Activated T-helper 2 cell treated with anti-CD3 and anti-CD28 coated beads, Interferon-gamma antibody, Interleukin-2, Interleukin-4, amounts not matched to agents 10 μg/mL and 5 μg/mL and 100 μg/mL, durations not matched to agents 14 hours and 24 hours and 36 hours (primary cell): ENCODE measurements at regions not wholly inside any gene's neighbourhood (a gene's known extent, or its start where the extent isn't known, plus 50 kb on each side); places are given as distances from the start of the nearest gene placed in this dataset.

ENCODE experiments used
- DNase-seq: peaks from one replicate; pipeline ENCODE4 v3.0.0; 2021; ENCODE audit warnings: low spot score
- H3K27ac Mint-ChIP-seq: one replicate; pipeline ENCODE4 v1.8.0; 2021; ENCODE audit warnings: mixed read lengths
- H3K27me3 Mint-ChIP-seq: one replicate; pipeline ENCODE4 v1.8.0; 2021; ENCODE audit warnings: low read depth, mixed read lengths
- H3K36me3 Mint-ChIP-seq: one replicate; pipeline ENCODE4 v1.8.0; 2021; ENCODE audit warnings: low read depth, mixed read lengths
- H3K4me1 Mint-ChIP-seq: one replicate; pipeline ENCODE4 v1.8.0; 2021; ENCODE audit warnings: low read depth, mixed read lengths
- H3K4me3 Mint-ChIP-seq: one replicate; pipeline ENCODE4 v1.8.0; 2021; ENCODE audit warnings: low read depth, mild to moderate bottlenecking, moderate library complexity, mixed read lengths
- H3K9me3 Mint-ChIP-seq: one replicate; pipeline ENCODE4 v1.8.0; 2021; ENCODE audit warnings: mixed read lengths
- intact Hi-C: fragments of 100-400 bp; cut with micrococcal nuclease; formaldehyde crosslinking; loops from one replicate; pipeline ENCODE4 v1.15.1; 2023

DNA sequence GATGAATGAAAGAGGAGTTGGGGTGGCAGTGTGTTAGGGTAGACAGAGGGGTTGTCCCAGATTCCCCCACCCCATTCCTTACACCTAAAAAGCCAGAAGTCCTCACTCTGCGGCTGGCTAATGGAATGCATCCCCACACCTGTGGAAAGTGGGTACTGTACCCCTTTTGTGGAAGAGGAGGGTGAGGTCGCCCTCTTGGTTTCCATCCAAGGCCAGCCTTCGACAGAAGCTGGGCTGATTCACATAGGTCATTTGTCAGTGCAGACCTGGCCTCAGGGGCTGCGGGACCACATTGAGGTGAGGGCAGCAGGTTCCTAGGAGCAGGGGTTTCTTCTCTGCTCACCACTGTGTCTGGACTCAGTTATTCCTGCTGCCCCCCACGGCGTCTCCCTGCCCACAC is 671.6 kb downstream of the MATN1 start:
- H3K36me3 Mint-ChIP-seq: no peaks in the 10 kb centered on the region
- no peak overlapping the region for H3K4me3 Mint-ChIP-seq
- no peak overlapping the region for H3K27ac Mint-ChIP-seq
- intact Hi-C loops: no loop called here
- no peaks in the 10 kb centered on the region for H3K4me1 Mint-ChIP-seq
- no peaks in the 10 kb centered on the region for H3K9me3 Mint-ChIP-seq
- no peak for DNase-seq
- peaks cover 8% of the 10 kb centered on the region for H3K27me3 Mint-ChIP-seq

GRCh38 chr1:30049748-30050296 is 673.6 kb downstream of the MATN1 start:
- H3K9me3 Mint-ChIP-seq: no peaks in the 10 kb centered on the region

GRCh38 chr1:30048905-30049304 is 674.5 kb downstream of the MATN1 start:
- H3K27me3 Mint-ChIP-seq: peaks cover 6% of the 10 kb centered on the region
- DNase-seq: no peak
- H3K27ac Mint-ChIP-seq: no peak overlapping the region
- H3K9me3 Mint-ChIP-seq: no peaks in the 10 kb centered on the region
- H3K4me3 Mint-ChIP-seq: no peak overlapping the region
- intact Hi-C loops: no loop called here
- H3K36me3 Mint-ChIP-seq: no peaks in the 10 kb centered on the region
- H3K4me1 Mint-ChIP-seq: no peaks in the 10 kb centered on the region

More at GRCh38 chr1:30049748-30050296, 673.6 kb downstream of the MATN1 start:
- Mint-ChIP-seq H3K27me3 (peaks cover 6% of the 10 kb centered on the region), H3K27ac (no peak overlapping the region), H3K4me1 (no peaks in the 10 kb centered on the region), H3K4me3 (no peak overlapping the region), H3K36me3 (no peaks in the 10 kb centered on the region)
- intact Hi-C loops: no loop called here
- DNase-seq: no peak

DNA sequence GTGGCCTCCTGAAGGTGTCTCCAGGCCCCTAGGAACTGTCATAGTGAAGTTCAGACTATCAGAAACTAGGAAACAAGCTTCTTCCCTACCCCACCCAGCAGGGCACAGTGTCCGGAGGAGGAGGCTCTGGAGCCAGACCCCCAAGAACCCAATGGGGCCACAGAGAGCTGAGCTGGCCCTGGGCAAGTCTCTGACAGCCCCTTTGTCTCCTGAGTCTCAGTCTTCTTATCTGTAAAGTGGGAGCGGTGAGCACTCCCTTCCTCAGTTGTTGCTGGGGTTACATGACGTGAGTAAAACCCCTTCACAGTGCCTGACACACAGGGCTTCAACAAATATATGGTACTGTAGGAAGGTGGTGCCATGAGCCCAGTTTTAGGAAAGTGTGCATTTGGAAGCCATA is 675.8 kb downstream of the MATN1 start:
- DNase-seq: no peak
- intact Hi-C loops: no loop called here
- no peaks in the 10 kb centered on the region for H3K36me3 Mint-ChIP-seq
- H3K27me3 Mint-ChIP-seq: no peaks in the 10 kb centered on the region
- no peak overlapping the region for H3K27ac Mint-ChIP-seq
- H3K4me1 Mint-ChIP-seq: no peaks in the 10 kb centered on the region
- no peak overlapping the region for H3K4me3 Mint-ChIP-seq
- H3K9me3 Mint-ChIP-seq: no peaks in the 10 kb centered on the region

GRCh38 chr1:30046751-30047150 is 676.6 kb downstream of the MATN1 start:
- H3K27ac Mint-ChIP-seq: no peak overlapping the region
- intact Hi-C loops: no loop called here
- no peak overlapping the region for H3K4me3 Mint-ChIP-seq
- no peaks in the 10 kb centered on the region for H3K36me3 Mint-ChIP-seq
- H3K27me3 Mint-ChIP-seq: no peaks in the 10 kb centered on the region
- no peaks in the 10 kb centered on the region for H3K4me1 Mint-ChIP-seq
- no peaks in the 10 kb centered on the region for H3K9me3 Mint-ChIP-seq
- DNase-seq: no peak

GRCh38 chr1:30045304-30046090 is 677.9 kb downstream of the MATN1 start:
- Mint-ChIP-seq H3K4me3 (no peak overlapping the region), H3K27ac (no peak overlapping the region), H3K4me1 (no peaks in the 10 kb centered on the region), H3K9me3 (no peaks in the 10 kb centered on the region), H3K36me3 (no peaks in the 10 kb centered on the region), H3K27me3 (no peaks in the 10 kb centered on the region)
- no peak for DNase-seq
- intact Hi-C loops: no loop called here

DNA sequence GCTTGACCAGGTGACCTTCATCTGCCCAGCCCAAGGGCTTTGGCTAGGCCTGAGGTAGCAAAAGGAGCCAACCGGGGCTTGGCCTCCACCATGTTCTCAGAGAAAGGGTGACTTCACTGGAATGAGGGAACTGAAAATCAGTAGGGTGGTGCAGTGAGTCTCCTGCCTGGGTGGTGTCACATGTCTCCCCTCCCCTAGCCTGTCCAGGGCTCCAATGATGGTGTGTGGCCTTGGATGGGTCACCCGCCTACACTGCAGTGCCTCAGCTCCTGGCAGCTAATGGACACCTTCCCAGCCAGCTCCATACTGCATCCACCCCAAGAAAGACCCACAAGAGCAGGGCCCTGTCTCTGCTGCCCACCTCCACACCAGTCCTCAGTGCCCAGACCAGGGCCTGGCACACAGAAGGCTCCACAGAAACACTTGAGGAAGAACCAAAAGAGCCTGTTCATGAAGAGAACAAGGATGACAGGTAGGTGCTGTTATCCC is 678.7 kb downstream of the MATN1 start:
- Mint-ChIP-seq H3K4me3 (no peak overlapping the region), H3K27me3 (no peaks in the 10 kb centered on the region), H3K4me1 (no peaks in the 10 kb centered on the region)

DNA sequence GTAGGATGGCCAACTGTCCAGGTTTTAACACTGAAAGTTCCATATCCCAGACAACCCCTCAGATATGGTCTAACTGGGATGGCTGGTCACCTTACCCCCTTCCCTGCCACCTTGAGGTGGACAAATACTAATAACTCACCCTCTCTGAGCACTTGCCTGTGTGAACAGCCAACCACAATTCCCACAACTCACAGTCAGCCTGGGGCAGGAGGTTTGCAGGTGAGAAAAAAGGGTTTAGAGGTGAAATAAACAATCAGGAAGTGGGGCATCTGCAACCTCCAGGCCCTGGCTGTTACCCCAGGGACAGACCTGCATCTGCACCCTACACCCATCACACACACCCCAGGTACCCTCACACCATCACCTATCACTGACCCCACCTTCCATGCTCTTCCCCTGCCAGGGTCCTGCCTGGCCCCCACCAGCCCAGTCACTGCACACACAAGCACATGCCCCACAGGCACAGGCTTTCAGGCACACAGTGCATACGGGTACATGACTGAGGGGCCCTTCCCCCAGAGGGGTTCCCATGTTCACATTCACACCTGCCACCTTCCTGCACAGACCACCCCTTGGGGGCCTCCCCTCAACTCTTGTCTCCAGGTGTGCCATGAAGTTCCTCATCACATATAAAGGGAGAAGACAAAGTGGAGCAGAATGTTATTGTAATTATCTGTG is 679.5 kb downstream of the MATN1 start:
- Mint-ChIP-seq H3K27me3 (no peaks in the 10 kb centered on the region), H3K27ac (no peak overlapping the region), H3K36me3 (no peaks in the 10 kb centered on the region), H3K4me1 (no peaks in the 10 kb centered on the region), H3K9me3 (no peaks in the 10 kb centered on the region), H3K4me3 (no peak overlapping the region)
- intact Hi-C loops: no loop called here
- no peak for DNase-seq

More for the DNA sequence above, 678.7 kb downstream of the MATN1 start:
- Mint-ChIP-seq H3K36me3 (no peaks in the 10 kb centered on the region), H3K27ac (no peak overlapping the region), H3K9me3 (no peaks in the 10 kb centered on the region)
- intact Hi-C loops: no loop called here
- no peak for DNase-seq

DNA sequence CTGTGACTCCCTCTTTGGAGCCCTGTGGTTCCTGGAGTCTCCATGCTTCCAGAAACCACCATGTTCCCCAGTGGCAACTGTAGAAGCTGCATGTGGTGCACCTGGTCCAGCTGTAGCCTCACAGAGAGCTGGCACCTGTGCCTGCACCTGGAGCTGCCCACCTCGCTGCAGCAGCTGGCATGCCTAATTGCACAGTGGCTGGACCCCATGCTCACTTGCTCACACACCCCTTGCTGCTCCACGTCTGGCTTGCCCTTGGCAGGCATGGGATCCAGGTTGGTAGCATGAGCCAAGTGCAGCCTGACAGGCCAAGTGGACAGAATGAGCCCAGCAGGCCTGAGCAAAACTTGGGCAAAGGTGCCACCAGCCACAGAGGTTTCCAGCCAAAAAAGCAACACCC is 680.1 kb downstream of the MATN1 start:
- Mint-ChIP-seq H3K27me3 (no peaks in the 10 kb centered on the region), H3K27ac (no peak overlapping the region), H3K4me1 (no peaks in the 10 kb centered on the region), H3K4me3 (no peak overlapping the region), H3K9me3 (no peaks in the 10 kb centered on the region), H3K36me3 (no peaks in the 10 kb centered on the region)
- DNase-seq: no peak
- intact Hi-C loops: no loop called here

- intact Hi-C loops: no loop called here
- no peaks in the 10 kb centered on the region for H3K36me3 Mint-ChIP-seq
- no peaks in the 10 kb centered on the region for H3K27me3 Mint-ChIP-seq
Observed at GRCh38 chr1:30042438-30043147, 680.8 kb downstream of the MATN1 start.

DNA sequence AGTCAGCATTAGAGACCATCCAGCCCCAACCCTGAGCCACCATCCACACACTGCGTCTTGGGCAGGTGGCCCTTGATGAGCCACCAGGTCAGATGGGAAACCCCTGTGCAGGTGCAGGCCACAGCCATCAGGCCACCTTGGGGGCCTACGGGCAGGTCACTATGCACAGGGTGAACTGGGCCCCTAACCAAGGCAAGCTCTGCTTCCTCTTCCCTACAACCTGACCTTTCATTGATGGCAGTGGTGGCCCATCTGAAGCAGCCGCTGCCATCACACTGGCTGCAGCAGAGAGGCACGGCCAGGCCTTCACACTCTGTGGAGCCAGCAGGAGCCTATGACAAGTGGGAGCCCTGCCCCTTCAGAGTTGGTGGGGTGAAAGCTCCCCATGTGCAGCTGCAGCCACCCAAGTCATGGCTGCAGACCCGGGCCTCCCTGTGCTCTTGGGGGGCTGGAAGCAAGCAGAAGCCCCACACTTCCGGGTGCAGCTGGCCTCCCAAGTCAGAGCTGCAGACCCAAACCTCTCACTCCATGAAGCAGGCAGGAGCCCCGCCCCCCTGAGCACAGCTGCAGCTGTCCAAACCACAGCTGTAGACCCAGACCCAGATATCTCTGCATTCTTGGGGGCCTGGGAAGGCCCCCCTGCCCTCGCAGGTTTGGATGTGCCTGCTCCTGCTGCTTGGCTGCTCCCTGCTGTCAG is 681.5 kb downstream of the MATN1 start:
- no peak overlapping the region for H3K27ac Mint-ChIP-seq
- H3K4me1 Mint-ChIP-seq: no peaks in the 10 kb centered on the region
- no peaks in the 10 kb centered on the region for H3K9me3 Mint-ChIP-seq
- no peak for DNase-seq
- intact Hi-C loops: no loop called here
- H3K4me3 Mint-ChIP-seq: no peak overlapping the region
- no peaks in the 10 kb centered on the region for H3K36me3 Mint-ChIP-seq
- H3K27me3 Mint-ChIP-seq: no peaks in the 10 kb centered on the region

More at GRCh38 chr1:30042438-30043147, 680.8 kb downstream of the MATN1 start:
- Mint-ChIP-seq H3K9me3 (no peaks in the 10 kb centered on the region), H3K4me3 (no peak overlapping the region), H3K4me1 (no peaks in the 10 kb centered on the region), H3K27ac (no peak overlapping the region)
- no peak for DNase-seq
